CD4-positive, alpha-beta T cell treated with Interleukin-21 for 1 hour (primary cell): ENCODE measurements at regions not wholly inside any gene's neighbourhood (a gene's known extent, or its start where the extent isn't known, plus 50 kb on each side); places are given as distances from the start of the nearest gene placed in this dataset.
"Not testable (repeated sequence)": the region's sequence is repeated elsewhere in the genome, so short reads cannot be mapped to it uniquely, and the experiment has no call there.

Experiments
- DNase-seq: peaks from one replicate; pipeline ENCODE4 v3.0.0-alpha.2; 2020

- DNase-seq: no peak
Observed at GRCh38 chr14:82878951-82879350, 1345.3 kb upstream of the SEL1L start.

DNA sequence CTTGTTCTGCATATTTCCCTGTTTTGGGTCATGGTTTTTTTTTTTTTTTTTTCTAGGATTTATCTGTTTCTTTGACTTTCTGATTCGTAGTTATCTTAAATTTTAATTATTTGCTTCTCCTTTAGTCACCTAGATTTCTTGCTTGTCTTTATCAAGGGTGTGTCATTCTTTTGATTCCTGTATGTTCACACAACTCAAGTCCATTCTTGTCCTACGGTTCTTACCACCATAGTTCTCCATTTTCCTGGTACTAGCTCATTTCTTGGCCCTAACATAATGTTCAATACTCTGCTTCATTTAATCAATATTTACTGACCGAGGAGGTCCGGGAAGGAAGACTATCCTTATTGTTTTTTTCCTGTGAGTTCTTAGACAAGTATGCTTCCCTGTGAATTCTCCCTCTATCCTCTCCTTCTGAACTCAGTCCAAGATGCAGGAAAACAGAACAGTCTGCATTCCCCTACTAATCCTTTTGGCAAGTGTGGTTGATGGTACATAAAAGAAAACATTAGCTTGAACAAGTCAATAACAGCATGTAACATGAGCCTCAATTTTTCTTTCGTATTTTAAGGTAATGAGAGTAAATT is 1346.4 kb upstream of the SEL1L start:
- DNase-seq: no peak

DNA sequence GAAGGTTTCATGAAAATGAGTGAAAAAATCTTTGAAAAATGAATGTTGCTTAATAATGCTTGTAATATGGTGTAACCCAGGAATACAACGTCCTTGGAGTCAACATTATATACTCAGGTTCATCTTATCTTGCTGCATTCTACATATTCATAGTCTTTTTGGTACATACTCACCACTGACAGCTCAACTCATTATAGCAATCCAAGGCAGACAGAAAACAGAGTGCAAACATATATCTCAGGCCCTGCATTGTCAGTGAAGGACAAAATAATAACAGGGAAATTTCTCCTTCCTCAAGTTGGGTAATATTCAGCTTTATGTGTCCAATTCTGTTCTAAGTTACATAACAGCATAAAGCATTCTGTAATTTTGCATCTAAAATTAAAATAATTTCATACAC is 1353.0 kb upstream of the SEL1L start:
- DNase-seq: no peak

DNA sequence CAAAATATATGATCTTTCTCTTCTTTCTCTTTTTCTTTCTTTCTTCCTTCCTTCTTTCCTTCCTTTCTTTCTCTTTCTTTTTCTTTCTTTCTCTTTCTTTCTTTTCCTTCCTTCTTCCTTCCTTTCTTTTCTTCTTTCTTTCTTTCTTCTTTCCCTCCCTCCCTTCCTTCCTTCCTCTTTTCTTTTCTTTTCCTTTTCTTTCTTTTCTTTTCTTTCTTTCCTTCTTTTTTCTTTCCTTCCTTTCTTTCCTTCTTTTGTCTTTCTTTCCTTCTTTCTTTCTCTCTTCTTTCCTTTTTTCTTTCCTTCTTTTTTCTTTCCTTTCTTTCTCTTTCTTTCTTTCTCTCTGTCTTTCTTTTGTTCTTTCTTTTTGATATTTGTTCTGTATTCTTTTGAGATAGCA is 1356.0 kb upstream of the SEL1L start:
- DNase-seq: no peak

DNA sequence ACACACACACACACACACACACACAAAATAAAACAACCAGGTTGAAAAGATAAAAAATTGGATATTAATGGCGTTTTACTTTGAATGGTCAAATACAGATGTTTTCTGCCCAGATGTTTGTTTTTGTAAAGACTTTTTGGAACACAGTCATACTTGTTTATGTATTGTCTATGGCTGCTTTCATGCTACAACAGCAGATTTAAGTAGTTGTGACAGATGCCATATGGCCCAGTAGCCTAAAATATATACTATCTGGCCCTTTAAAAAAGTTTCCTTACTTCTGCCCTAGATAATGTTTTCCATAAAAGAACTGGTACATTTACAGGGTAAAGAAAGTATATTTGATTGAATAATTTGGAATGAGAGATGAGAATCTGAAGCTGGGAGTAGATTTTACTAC is 1362.8 kb upstream of the SEL1L start:
- no peak for DNase-seq

DNA sequence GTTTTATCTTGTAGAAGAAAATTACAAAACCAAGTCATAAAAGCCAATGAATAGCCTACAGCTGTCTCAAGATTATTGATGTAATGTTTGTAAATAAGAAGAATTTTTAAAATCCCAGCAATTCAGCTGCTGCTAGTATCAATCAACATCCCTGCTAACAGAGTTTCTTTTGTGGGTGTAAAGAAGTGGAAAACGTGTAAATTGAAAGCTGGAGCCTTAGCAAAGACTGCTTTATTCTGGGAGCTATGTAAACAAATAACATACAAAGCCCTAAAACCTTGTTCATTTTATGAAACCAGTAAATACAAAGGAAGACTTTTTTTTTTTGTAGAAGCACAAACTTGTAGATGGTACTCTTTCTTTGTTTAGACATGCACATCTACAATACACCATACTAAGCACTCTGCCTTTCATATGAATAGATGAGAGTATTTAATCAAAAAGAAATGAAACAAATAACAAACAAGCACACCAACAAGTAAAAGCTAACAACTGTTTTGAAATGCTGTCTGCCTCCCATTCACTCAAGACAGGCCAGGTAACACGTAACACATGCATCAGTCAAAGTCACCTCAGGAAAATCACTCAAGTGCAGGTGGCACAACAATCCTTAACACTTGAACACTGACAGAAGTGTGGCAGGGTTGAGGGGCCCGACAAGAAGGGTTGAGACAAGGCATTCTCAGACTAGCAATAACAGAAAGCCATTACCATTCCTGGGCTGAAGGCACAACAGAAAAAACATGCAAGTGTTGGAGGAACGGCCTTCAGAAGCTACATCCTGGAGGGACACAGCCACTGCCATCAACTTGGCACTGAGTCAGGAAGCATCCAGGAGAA is 1364.0 kb upstream of the SEL1L start:
- DNase-seq: no peak

DNA sequence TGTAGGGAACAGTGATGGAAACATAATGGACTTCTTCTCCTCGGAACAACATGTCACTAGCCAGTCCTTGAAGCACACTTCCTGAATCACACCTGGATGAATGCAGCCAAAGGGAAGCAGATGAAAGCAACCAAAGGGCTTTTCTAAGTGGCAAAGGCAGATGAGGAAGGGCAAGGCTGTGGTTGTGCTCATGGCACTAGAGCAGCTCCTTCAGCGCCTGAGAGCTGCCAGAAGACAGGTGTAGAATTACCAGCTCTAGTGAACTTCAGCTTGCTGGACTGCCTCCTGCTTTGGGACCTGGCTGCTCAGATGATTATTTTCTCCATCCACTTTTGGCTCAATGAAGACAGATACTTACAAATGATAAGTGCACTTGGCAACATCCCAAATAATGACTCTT is 1372.1 kb upstream of the SEL1L start:
- DNase-seq: no peak

- no peak for DNase-seq
Observed at GRCh38 chr14:82911930-82912329, 1378.3 kb upstream of the SEL1L start.

DNA sequence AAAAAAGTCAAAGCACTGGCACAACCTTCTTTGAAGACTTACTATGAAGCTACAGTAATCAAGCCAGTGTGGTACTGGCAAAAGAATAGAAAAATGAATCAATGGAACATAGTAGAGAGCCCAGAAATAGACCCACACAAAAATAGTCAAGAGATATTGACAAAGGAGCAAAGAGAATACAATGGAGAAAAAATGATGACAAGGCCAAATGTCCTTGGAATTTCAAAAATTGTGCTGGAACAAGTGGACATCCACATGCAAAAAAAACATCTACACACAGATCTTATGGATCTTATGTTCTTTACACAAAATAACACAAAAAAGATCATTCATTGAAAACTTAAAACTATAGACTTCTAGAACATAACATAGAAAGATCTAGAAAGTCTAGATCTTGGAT is 1379.7 kb upstream of the SEL1L start:
- DNase-seq: no peak

GRCh38 chr14:82915381-82915780 is 1381.7 kb upstream of the SEL1L start:
- DNase-seq: no peak

DNA sequence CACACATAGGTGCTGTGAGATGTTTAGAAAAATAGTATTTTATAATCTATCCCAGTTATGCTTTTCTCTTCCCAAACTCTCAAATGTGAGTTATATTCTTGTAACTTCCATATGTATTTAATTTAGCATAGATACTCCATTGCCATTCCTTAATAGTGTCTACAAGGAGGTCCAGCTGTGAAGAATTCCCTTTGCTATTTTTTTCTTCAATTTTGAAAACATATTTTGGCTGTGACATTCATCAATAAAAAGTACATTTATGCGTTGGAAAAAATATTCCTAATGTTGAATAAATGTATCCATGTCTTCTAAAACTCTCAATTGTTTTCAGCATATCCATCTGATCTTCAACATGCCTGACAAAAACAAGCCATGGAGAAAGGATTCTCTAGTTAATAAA is 1402.0 kb upstream of the SEL1L start:
- no peak for DNase-seq

- DNase-seq: no peak
Observed at GRCh38 chr14:82951171-82951570, 1417.5 kb upstream of the SEL1L start.

DNA sequence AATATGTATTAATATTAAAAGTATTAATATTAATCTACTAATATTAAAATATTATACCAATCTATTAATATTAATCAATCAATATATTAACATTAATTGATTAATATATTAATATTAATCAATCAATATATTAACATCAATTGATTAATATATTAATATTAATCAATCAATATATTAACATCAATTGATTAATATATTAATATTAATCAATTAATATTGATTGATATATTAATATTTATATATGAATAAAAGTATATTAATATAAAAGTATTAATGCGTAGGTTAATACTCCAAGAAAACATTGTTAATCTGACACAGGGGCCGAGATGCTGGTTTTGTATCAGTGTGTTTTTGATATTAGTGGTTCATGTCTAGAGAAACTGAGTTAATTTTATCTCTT is 1430.1 kb upstream of the SEL1L start:
- no peak for DNase-seq

GRCh38 chr14:82987502-82988124 is 1454.0 kb upstream of the SEL1L start:
- DNase-seq: no peak

GRCh38 chr14:82994547-82994946 is 1460.9 kb upstream of the SEL1L start:
- DNase-seq: not testable (repeated sequence)

GRCh38 chr14:82999802-83000201 is 1466.1 kb upstream of the SEL1L start:
- DNase-seq: no peak

GRCh38 chr14:83004456-83005006 is 1470.9 kb upstream of the SEL1L start:
- DNase-seq: no peak

DNA sequence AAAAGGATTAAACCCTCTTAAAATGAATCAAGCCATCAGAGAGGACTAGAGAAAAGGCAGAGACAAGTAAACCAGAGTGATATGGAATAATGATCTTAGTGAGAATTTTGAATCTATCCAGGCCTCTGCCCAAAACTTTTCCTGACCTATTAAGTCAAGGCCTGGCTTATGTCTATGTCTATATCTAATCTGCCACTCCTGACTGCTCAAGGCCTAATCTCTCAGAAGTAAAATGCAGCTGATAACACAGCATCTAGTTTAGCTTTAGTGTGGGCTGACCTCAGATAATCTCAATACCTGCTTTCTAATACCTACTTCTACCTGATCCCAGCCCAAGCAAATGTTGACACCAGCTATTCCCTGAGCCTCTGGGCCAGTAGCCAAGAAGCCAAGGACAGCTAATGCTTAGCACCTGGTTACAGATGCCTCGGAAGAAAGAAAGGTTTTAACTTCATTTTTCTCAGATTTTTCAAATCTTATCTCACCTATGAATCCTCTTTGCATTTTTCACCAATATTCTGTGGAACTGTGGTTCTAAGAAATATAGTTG is 1472.5 kb upstream of the SEL1L start:
- DNase-seq: no peak

GRCh38 chr14:83007052-83007451 is 1473.4 kb upstream of the SEL1L start:
- not testable (repeated sequence) for DNase-seq

DNA sequence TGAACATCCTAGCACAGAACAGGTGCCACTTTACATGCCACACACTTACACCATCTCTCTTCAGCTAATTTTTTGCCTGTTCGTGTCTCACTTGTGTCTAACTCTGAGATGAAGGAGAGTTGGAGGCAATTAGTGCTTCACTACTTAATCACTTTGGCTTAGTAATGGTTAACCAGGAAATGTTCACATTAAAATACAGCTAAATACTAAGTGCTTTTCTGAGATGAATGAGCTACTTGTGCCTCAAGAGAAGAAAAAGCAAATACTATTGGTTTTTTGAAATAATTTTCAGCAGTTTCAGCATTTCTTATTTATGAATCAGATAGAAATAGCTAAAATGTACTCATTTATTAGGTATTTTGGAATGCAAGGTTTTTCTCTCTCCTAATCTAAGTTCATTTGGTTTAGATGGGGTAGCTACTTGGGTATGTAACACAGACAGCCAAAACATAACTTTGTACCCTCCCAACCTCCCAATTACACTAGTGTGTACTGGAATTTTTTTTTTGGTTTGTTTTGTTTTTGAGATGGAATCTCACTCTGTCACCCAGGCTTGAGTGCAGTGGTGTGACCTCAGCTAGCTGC is 1474.1 kb upstream of the SEL1L start:
- no peak for DNase-seq

DNA sequence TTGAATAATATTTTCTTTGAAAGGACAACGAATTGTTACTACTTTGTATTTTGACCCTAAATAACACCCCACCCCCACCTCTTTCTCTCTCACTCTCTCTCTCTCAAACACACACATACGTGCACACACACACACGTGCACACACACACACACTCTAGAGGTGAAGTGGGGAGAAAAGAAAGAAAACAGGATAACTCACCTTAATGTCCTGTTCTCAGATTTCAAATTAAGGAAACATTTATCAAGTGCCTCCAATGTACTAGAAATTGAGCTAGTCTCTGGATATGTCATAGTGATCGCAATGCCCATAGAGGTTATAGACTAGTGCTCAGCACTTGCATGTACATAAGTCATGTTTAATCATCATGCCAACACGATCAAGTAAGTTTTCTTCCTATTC is 1483.6 kb upstream of the SEL1L start:
- no peak for DNase-seq

DNA sequence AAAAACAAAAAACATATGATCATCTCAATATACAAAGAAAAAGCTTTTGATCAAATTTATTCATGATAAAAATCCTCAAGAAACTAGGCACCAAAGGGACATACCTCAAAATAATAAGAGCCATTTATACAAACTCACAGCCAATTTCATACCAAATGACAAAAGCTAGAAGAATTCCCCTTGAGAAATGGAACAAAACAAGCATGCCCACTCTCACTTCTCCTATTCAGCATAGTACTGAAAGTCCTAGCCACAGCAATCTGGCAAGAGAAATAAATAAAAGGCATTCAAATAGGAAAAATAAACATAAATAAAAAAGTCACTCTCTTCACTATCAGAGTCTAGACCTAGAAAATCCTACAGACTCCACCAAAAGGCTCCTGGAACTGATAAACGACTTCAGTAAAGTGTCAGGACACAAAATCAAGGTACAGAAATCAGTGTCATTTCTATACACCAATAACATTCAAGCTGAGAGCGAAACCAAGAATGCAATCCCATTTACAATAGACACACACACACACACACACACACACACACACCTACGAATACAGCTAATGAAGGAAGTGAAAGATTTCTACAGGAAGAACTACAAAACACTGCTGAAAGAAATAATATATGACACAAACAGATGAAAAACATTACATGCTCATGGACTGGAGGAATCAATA is 1486.2 kb upstream of the SEL1L start:
- no peak for DNase-seq

DNA sequence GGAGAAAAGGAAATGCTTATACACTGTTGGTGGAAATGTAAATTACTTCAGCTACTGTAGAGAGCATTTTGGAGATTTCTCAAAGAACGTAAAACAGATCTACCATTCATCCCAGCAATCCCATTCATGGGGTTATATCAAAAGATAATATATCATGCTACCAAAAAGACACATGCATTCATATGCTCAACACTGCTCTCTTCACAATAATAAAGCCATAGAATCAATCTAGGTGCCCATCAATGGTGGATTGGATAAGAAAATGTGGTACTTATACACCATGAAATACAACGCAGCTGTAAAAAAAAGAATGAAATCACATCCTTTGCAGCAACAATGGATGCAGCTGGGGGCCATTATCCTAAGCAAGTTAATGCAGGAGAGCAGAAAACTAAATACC is 1487.7 kb upstream of the SEL1L start:
- no peak for DNase-seq
